G401.6 (cell line): ENCODE measurements at regions not wholly inside any gene's neighbourhood (a gene's known extent, or its start where the extent isn't known, plus 50 kb on each side); places are given as distances from the start of the nearest gene placed in this dataset.

Experiments used
- FAIRE-seq: peaks from 2 replicates; lab custom pipeline; 2012; peaks lifted over from hg19 to GRCh38; lab: Jason Lieb, UNC

DNA sequence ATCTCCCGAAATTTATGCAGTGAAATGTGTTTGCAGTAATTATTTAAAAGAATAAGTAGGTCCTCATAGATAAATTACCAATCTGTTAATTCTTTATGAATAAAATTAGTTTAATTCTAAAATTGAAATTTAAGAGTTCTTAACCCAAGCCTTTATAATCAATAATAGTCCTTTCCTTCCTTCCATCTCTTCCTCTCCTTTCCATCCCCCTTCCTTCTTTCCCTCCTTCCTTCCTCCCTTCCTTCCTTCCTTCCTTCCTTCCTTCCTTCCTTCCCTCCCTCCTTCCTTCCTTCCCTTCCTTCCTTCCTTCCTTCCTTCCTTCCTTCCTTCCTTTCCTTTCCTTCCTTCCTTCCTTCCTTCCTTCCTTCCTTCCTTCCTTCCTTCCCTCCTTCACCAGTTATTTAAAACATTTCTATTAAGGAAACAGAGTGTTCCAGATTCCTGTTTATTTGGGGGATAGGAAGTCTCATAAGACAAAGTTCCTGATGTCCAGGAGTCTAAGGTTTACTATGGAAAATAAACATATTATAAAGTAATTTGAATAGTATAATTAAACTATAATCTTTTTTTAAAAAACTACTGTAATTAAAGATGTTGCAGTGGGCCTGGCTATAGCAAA, 285.3 kb upstream of the NOX3 start:
- FAIRE-seq, result no peak

DNA sequence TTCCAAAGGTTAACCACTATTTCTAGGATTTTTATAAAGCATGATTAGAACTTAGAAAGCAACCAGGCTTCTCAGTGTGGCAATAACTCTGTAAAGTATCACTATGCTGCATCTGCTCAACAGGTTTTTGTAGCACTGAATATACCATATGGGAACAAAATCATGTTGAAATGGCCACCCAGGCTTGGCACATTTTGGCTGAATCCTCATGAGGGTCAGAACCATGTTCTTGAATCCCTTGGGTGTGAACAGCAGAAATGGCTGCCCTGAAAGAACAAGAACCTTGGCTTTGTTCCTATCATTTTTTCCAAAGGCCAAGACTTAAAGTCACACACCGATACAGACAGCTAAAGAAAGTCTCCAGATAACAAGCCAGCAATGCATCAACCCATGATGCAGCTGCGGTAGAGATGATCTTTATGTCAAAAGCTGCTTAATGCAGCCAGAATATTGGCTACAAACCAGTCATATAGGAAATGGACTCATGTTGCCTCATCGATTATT, 283.0 kb upstream of the NOX3 start:
- FAIRE-seq, result no peak

DNA sequence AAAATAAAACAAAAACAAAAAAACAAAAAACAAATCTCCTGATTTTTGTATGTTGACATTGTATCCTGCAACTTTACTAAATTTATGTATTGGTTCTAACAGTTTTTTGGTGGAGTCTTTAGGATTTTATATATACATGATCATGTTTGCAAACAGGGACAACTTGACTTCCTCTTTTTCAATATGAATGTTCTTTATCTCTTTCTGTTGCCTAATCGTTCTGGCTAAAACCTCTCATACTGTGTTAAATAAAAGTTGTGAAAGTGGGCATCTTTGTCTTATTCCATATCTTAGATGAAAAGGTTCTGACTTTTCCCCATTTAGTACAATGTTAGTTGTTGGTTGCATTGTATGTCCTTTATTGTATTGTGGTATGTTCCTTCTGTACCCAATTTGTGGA, 261.7 kb upstream of the NOX3 start:
- FAIRE-seq, result no peak

DNA sequence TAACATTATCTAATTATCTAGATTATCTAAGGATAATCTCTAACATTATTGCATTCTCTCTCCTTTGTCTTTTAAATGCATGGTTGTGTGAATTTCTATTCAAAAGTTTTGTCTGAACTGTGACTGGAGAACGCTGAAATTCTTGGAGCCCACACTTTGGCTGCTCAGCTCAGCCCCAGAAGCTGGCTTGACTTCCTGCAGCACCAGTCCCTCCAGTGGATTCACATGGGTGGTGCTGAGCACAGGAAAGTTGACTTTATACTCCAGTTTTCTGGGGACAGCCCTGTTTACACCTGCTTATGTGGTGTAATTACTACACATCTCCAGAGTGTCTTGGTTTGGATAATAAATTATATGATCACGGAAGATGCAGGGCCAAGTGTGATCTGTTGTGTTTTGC, 255.1 kb upstream of the NOX3 start:
- FAIRE-seq, result no peak

DNA sequence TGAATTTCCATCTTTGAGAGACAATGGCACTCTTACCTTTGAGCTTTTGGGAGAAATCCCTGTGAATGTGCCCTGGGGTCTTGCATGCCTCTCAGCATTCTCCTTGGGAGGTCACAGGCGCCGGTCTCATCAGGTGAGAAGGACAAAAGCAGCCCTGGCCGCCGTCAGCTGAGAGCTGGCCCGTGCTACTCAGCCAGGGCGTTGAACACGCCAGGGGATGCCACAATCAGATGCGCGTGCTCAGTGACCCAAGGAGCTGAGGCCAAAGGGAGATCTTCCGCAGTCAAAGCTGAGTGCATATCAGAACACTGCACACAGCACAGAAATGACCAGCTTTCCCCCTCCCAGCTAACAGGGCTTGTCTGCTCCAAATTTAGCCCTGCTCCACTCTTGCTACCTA, 253.6 kb upstream of the NOX3 start:
- no peak for FAIRE-seq

DNA sequence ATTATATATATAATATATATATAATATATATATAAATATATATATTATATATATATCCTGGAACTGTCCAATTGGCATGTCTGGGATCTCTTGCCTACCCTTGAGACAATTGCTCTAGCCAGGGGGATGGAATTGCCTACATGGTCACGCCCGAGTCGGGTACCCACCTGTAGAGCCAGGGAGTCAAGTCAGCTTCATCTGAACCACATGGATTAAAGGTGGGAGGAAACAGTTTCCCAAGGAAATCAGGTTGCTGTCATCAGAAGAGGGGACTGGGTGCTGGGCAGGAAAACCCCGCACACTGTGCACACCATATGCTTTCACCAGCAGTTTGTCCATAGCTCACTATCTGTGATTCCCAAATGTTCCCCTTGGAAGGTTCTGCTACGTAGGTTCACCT, 252.5 kb upstream of the NOX3 start:
- FAIRE-seq, result peak; percentile 82

DNA sequence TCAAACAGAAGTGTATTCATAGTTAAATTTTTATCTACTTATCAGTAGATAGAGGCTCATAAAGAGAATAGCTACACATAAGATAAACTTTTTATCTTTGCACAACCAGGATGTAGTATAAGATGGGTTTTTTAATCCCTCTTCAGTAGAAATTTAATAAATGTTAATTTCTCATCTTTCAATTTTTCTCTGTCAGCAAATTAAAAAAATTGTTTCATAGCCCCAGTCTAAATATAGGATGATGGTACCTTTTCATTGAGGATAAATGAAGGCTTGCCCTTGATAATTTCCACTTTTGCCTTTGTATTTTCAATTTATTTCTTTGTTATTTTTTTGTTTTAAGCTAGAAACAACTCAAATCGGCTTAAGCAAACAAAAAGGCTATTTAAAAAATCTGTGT, 251.2 kb upstream of the NOX3 start:
- no peak for FAIRE-seq

DNA sequence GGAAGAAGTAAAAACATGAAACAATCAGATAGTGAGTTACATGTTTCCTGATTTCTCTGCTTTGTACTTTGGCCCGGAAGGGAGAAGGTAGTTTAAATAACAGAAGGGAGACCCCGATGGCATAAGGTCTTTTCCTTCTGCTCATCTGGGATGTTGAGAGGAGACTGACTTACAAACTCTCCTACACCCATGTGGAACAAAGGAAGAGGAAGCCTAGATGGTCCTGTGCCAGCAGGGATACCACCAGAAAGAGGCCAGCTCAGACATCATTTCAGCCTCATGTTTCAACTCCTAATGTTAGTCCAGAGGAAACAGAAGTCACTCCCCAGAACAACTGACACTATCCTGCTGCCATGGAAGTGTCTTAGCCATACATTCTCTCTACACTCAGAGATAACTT, 250.7 kb upstream of the NOX3 start:
- FAIRE-seq, result no peak

DNA sequence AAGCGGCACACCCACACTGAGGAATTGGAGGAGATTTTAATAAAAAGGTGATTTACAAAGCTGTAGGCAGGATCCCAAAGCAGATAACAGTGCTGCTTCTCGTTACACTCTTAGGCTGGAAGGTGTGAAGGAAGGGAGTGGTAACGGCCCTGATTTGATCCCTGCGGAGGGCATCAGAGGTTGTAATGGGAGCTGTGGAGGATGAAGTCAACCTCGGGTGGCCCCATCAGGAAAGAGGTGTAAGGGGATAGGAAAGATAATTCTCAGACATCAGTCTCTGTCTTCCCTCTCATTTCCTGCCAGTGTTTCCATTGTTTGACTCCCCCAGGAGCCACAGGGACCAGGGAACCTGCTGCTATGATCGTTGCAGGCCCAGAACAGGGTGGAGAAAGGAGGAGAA, 245.7 kb upstream of the NOX3 start:
- no peak for FAIRE-seq

DNA sequence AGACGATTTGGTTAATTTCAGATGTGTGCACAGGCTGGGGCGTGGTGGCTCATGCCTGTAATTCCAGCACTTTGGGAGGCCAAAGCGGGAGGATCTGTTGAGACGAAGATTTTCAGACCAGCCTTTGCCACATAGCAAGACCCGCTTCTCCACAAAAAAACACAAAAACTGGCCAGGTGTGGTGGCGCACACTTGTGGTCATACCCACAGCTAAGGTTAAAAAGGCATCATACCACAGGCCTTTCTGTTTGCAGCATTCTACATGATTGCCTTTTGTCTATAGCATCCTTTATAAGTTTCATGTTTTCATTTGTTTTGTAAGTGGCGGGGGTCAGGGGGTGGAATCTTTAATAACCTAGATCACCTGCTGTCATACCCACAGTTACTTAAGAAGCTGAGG, 239.9 kb upstream of the NOX3 start:
- no peak for FAIRE-seq

DNA sequence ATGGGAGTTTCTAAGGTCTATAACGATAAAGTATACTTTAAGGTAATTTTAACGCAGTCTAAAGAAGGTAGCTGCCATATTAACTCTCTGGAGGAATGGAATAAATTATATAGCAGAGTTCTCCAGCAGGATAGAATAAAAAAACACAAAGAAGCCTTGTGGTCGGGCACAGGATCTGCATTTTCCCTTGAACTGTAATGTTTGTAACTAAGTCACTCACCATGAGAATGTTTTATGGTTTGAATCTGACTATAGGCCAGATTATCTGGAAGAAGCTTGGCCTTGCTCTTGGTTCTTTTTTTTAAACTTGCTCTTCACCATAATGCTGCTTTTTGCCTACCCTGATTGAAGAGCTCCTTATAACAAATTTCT, 238.8 kb upstream of the NOX3 start:
- FAIRE-seq, result no peak

DNA sequence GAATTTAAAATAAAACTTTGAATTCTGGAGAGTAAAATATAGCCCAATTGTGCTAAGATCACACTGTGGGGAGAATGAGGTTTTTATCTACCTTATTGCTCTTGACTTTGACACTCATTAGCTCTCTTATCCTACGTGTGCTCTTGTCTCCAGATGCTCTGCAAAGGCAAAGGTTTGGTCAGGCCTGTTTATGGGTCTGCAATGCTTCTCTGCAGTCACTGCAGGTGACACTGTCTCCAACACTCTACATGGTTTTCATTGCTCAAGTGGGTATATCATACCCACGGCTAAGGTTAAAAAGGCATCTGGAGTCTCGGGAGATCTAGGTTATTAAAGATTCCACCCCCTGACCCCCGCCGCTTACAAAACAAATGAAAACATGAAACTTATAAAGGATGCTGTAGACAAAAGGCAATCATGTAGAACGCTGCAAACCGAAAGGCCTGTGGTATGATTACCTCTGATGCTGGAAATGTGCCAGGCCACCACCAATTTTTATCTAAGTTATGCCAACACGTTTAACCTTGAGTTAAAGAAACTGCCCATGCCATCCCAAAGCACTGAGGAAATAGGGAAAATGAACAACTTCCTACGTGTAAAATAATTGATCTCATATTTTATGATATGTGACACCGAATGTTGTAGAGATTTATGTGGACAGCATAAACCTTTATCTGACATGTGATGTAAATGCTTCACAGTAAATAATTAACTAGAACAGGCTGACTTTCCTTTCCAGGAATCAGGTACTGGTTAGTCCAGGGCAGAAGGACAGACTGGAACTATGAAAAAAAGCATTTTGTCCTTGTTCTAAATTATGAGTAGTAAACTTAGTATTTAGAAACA, 238.2 kb upstream of the NOX3 start:
- FAIRE-seq, result no peak

DNA sequence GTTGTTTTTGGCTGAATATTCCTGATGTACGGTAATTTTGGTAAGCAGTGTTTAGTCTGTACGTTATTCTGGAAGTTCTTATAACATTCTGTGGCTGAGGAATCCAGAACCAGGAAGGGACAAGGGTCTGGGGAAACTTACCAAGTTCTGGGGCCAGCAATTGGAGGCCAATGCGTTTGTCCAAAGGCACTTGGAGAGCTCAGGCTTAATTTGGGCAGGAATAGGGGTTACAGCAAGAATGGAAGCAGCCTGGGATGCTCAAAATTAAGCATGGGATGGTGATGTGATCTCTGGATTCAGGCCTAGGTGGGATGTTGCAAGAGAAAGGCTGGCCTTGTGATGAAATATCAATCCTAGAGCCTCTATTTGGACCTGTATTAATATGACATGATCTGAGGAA, 235.2 kb upstream of the NOX3 start:
- no peak for FAIRE-seq

DNA sequence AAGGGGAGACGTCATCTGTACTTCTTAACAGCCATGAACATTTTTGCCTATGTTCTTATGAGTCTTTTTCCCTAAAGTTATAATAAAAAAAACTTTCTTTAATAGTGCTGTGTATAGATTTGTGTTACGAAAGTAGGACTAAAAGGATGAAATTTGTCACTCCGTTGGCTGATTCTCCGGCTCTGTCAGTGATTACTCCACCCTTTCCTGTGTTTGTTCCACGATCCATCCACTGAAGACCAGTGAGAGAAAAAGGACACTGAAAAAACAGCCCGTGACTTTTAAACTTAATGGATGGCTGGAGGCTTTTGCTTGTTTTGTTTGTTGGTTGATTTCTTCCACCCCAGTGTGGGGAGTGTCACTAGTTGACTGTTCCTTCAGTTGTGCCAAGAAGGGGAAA, 232.0 kb upstream of the NOX3 start:
- no peak for FAIRE-seq

DNA sequence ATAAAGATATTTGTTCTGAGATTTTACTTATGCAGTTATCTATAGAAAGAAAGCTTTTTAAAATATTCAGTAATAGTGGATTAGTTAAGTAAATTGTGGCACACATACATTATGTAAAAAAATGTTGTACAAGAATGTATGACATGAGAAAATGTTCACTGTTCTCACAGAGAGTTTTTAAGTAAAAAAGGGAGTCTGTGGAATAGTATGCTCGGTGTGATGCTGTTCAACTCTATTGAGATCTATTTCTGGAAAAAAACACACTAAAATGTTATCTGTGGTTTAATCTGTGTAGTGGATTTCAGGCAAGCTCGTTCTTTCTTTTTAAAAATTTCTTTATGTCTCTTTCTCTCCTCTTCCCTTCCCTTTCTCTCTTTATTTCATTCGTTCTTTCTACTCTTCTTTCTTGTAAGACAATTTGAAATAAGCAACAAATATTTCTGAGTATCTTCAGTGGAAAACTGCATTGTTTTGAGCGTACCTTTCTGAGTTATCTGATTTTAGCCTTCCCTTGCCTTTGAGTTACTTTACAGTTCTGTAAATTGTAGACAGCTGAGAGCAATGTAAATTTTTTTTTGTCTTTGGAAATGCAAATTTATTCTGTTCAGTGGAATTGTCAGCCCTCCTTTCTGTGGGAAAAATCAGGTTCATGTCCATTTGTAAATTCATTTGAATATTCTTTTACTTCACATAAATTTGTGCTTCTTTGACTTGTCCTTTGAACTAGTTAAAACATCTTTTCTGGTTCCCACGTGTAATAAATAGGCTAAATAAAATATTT, 229.0 kb upstream of the NOX3 start:
- no peak for FAIRE-seq

DNA sequence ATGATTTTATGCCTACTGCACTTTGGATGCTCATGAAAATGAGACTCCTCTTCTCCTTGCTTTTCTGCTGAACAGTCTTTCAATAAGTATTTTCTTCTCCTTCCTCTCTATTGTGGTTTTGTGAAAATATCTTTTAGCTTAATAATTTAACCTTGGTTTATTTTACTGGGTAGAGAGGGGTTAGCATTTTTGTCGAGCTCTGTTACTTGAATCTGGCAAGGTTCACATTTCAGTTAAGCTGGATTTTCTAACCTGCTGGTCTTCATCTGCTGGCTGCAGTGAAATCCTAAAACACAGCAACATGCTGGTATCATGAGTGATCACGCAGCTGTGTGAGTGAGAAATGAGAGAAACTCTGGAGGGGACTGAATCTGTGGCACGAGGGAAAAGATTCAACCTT, 222.7 kb upstream of the NOX3 start:
- FAIRE-seq, result no peak

DNA sequence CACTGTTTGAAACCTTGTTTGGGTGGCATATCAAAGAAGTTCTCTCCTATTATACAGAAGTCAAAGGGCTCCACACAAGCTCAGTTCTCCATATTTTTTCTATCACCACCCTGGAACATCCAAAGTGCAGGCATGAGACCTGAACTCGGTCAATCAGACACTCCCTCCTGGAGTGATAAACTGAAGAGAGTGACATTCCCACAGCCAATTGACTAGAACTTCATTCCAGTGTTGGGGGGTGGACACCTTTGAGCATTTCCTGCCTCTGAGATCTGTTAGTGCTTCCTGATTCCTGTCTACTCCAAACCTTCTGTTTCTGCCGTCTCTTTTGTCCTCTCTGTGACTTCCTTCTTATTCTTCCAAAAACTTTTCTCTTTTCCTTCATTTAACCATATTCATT, 220.7 kb upstream of the NOX3 start:
- FAIRE-seq, result no peak

DNA sequence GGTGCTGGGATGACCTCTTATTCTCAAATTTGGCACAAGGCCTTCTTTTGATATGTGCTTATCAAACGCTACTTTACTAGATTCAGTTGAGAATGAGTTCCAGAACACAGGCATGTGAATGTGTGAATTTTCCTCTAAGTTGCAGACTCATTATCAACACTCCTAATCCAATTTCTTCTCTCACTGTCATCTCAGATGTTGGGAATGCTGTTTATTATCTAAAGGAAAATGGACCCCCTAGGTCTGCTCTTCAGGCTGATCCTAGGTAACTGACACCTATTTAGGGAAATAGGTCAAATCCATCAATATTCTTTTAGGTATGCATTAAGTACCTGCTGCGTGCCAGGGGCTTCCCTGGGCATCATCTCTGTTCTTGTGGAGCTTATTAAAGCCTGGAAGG, 215.0 kb upstream of the NOX3 start:
- FAIRE-seq, result no peak

DNA sequence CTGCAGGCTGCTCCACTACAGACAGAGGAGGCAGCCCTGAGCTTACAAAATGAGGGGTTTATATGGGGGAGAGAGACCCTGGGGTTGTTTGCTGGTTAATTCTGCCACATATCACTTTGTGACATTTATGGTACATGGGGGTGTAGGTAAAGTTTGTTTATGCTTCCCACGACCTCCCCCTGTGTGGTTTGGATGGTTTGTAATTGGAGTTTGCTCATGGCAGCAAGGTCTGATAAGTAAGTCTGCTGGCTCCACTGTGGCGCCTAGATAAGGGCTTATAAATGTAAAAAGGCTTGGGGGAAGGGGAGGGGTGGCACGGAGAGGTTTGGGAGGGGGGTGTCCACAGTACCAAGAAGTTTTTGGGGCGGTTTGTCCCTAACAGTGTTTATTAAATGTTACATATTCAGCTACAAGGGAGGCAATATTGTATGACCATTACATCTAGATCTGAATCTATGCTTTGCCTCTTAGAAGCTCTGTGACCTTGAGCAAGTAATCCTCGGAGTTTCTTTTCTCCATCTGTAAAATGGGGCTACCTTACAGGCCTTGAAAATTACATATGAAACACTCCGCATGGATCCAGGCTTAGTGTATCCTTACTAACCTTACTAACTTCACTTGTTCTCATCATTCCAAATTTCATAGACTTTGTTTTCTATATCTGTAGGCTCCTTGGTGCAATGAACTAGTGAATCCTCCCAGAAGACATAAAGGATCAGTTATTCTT, 204.8 kb upstream of the NOX3 start:
- FAIRE-seq, result no peak

DNA sequence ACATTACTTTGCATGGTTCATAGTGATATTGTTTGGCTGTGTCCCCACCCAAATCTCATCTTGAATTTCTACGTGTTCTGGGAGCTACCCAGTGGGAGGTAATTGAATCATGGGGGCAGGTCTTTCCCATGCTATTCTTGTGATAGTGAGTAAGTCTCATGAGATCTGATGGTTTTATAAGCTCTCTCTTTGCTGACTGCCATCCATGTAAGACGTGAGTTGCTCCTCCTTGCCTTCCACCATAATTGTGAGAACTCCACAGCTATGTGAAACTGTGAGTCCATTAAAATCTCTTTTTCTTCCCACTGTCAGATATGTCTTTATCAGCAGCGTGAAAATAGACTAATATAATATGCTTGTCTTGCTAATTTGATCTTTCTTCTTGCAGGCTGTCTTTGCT, 200.4 kb upstream of the NOX3 start:
- FAIRE-seq, result no peak

DNA sequence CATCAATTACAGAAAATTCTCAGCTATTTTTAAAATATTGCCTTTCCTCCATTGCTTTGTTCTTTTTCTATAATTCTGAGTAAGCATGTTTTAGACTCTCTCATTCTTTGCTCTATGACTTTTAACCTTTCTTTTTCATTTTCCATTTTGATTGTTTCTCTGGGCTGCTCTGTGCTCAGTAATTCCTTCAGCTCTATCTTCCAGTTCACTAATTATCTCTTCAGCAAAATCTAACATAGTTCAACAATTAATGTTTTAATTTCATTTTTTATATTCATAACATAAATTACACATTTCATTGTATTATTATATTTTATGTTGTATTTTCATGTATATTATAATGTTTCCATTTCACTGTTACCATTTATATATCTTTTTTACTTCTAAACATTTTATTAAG, 198.8 kb upstream of the NOX3 start:
- peak; percentile 69 for FAIRE-seq

DNA sequence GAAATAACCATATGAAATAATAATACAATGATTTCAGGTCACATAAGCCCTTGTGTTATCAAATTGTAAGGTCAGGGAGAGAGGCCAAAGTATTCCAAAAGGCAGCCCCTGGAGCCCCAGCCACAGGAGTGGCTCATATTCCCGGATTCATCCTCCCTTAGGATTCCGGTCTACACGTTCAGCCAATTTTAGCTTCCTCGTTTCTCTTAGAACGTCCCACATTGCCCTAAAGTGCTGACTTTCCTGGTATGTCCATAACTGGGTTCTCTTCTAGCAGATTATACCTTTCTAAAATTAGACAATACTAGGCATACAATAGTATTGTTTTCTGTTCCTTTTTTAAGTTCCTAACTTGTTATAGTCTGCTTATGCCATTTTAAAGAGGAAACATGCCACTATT, 192.7 kb upstream of the NOX3 start:
- FAIRE-seq, result no peak

DNA sequence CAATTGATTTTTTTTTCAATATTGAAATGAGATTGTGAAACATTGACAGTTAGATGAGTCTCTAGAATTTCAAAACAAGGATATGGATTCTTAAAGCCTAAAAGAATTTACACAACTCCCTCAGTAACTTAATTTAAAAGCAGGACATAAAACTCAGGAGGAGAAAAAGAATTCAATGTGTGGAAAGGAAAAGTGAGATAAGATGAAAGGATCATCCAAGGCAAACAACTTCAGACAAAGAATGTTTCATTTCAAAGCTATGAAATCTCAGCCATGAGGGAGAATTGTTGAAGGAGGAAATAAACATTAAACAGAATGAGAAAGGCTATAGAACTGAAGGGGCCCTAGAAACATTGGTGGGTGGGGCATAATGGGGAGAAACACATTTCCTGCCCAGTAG, 191.7 kb upstream of the NOX3 start:
- FAIRE-seq, result no peak
